Sigmoid colon (tissue), 3 donors: ENCODE measurements at regions not wholly inside any gene's neighbourhood (a gene's known extent, or its start where the extent isn't known, plus 50 kb on each side); places are given as distances from the start of the nearest gene placed in this dataset.

Experiments used
- CTCF ChIP-seq, 4 experiments: fragments of 450-650 bp in 3 of 4; fragments of 200-600 bp in 1 of 4; IDR thresholded peaks; one replicate each; pipeline ENCODE4 v1.5.1; 2016 to 2019; ENCODE audit warnings: antibody characterized with exemption in 4 of 4, mild to moderate bottlenecking in 3 of 4, moderate library complexity in 2 of 4
- POLR2A ChIP-seq, 2 donors: fragments of 450-650 bp; IDR thresholded peaks; one replicate each; pipeline ENCODE4 v1.6.1; 2016; ENCODE audit warnings: antibody characterized with exemption in 2 of 2, mild to moderate bottlenecking in 2 of 2, moderate library complexity in 2 of 2

GRCh38 chr6:47111685-47112084, 69.6 kb upstream of the ADGRF1 start:
- TF ChIP-seq CTCF (IDR thresholded peaks at IDR 0.05) (no peak), POLR2A (IDR thresholded peaks at IDR 0.05) (no peak)
